NCI-H526 treated with DMSO at 0.1 percent for 48 hours (cell line): ENCODE measurements at regions not wholly inside any gene's neighbourhood (a gene's known extent, or its start where the extent isn't known, plus 50 kb on each side); places are given as distances from the start of the nearest gene placed in this dataset.
"Not testable (repeated sequence)": the region's sequence is repeated elsewhere in the genome, so short reads cannot be mapped to it uniquely, and the experiment has no call there.

Source experiments
- DNase-seq: peaks from one replicate; lab custom pipeline; 2025; lab: John Stamatoyannopoulos, UW

GRCh38 chr2:40043641-40044040 lies 264.6 kb upstream of the THUMPD2 start:
- no peak for DNase-seq

GRCh38 chr2:40043191-40043590 lies 264.1 kb upstream of the THUMPD2 start:
- DNase-seq, result no peak

GRCh38 chr2:40041422-40042382 lies 262.6 kb upstream of the THUMPD2 start:
- no peak for DNase-seq

GRCh38 chr2:40039549-40039948 lies 260.5 kb upstream of the THUMPD2 start:
- no peak for DNase-seq

- no peak for DNase-seq
Measured at GRCh38 chr2:40038646-40039045, 259.6 kb upstream of the THUMPD2 start.

- no peak for DNase-seq
Measured at GRCh38 chr2:40037303-40037702, 258.2 kb upstream of the THUMPD2 start.

- DNase-seq, result no peak
Measured at GRCh38 chr2:40036241-40036640, 257.2 kb upstream of the THUMPD2 start.

GRCh38 chr2:40034801-40035200 lies 255.7 kb upstream of the THUMPD2 start:
- no peak for DNase-seq

- no peak for DNase-seq
Measured at GRCh38 chr2:40034198-40034597, 255.1 kb upstream of the THUMPD2 start.

GRCh38 chr2:40033781-40034180 lies 254.7 kb upstream of the THUMPD2 start:
- DNase-seq, result no peak

- DNase-seq, result no peak
Measured at GRCh38 chr2:40032650-40033319, 253.7 kb upstream of the THUMPD2 start.

GRCh38 chr2:40030456-40030975 lies 251.5 kb upstream of the THUMPD2 start:
- DNase-seq, result no peak

GRCh38 chr2:40028792-40029488 lies 249.9 kb upstream of the THUMPD2 start:
- no peak for DNase-seq

GRCh38 chr2:40027968-40028367 lies 248.9 kb upstream of the THUMPD2 start:
- no peak for DNase-seq

GRCh38 chr2:40025276-40025675 lies 246.2 kb upstream of the THUMPD2 start:
- not testable (repeated sequence) for DNase-seq

GRCh38 chr2:40020997-40021396 lies 241.9 kb upstream of the THUMPD2 start:
- no peak for DNase-seq

GRCh38 chr2:40016151-40016885 lies 237.3 kb upstream of the THUMPD2 start:
- DNase-seq, result no peak

- DNase-seq, result not testable (repeated sequence)
Measured at GRCh38 chr2:40013962-40014361, 234.9 kb upstream of the THUMPD2 start.

- DNase-seq, result no peak
Measured at GRCh38 chr2:40004336-40004735, 225.3 kb upstream of the THUMPD2 start.

- DNase-seq, result no peak
Measured at GRCh38 chr2:40002339-40002738, 223.3 kb upstream of the THUMPD2 start.

- no peak for DNase-seq
Measured at GRCh38 chr2:39999864-40000263, 220.8 kb upstream of the THUMPD2 start.

GRCh38 chr2:39998617-39999016 lies 219.6 kb upstream of the THUMPD2 start:
- DNase-seq, result no peak
